ENCODE measurements at regions not wholly inside any gene's neighbourhood (a gene's known extent, or its start where the extent isn't known, plus 50 kb on each side); places are given as distances from the start of the nearest gene placed in this dataset.
"Not testable (repeated sequence)": the region's sequence is repeated elsewhere in the genome, so short reads cannot be mapped to it uniquely, and the experiment has no call there.

- DNase-seq = no peak
Observed at GRCh38 chr3:43236008-43236407, 50.3 kb upstream of the SNRK start.

GRCh38 chr3:43233062-43233461 lies 53.3 kb upstream of the SNRK start:
- DNase-seq = no peak

GRCh38 chr3:43231276-43232000 lies 54.9 kb upstream of the SNRK start:
- no peak for DNase-seq

DNA sequence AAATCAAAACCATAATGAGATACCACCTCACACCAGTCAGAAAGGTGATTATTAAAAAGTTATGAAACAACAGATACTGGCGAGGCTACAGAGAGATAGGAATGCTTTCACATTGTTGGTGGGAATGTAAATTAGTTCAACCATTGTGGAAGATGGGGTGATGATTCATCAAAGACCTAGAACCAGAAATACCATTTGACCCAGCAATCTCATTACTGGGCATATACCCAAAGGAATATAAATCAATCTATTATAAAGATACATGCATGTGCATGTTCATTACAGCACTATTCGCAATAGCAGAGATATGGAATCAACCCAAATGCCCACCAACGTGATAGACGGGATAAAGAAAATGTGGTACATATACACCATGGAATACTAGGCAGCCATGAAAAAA lies 56.5 kb upstream of the SNRK start:
- not testable (repeated sequence) for DNase-seq

DNA sequence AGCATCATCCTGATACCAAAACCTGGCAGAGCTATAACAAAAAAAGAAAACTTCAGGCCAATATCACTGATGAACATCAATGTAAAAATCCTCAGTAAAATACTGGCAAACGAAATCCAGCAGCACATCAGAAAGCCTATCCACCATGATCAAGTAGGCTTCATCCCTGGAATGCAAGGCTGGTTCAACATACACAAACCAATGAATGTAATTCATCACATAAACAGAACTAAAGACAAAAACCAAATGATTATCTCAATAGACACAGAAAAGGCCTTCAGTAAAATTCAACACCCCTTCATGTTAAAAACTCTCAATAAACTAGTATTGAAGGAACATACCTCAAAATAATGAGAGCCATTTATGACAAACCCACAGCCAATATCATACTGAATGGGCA lies 58.7 kb upstream of the SNRK start:
- DNase-seq = not testable (repeated sequence)

DNA sequence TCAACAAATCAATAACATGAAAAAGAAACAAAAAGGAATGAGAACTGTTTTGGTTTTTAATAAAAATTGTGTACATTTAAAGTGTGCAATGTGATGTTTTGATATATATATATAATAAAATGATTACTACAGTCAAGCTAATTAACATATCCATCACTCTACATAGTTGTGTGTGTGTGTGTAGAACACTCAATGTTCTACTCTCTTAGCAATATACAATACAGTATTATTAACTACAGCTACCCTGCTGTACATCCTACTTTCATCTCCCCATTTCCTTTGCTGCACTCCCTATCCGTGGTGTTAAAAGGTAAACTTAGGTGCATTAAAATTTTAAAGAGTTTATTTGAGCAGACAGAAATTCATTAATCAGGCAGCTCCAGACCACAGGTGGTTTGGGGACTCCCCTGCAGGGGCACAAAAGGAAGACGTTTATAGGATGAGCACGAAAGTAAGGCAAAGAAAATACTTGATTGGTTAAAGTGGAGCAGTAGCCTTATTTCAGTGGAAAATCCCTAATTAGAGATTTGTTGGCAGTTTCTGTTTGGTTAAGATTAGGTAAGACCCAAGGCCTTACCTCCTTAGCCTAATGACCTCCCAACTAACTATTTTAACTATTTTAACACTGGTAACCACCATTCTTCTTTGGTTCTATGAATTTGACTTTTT lies 61.8 kb upstream of the SNRK start:
- DNase-seq = no peak

- no peak for DNase-seq
Observed at GRCh38 chr3:43223670-43224364, 62.5 kb upstream of the SNRK start.

DNA sequence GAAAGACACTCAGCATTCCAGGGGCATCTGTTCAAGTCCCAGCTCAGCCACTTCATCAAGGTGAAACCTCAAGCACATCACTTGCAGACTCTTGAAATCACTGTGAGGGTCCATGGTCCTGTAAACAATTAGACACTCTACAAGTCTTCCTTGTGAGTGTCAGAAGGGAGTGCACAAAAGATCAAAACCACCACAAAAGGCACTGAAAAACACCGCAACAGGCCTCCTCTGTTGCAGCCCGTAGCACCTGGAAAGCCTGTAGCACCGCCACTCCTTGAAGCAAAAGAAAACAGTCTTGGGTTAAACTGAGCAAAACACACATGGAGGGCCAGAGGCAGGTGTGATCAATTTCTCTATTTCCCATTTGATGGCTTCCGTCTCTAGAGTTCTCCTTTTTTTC lies 63.8 kb upstream of the SNRK start:
- no peak for DNase-seq

DNA sequence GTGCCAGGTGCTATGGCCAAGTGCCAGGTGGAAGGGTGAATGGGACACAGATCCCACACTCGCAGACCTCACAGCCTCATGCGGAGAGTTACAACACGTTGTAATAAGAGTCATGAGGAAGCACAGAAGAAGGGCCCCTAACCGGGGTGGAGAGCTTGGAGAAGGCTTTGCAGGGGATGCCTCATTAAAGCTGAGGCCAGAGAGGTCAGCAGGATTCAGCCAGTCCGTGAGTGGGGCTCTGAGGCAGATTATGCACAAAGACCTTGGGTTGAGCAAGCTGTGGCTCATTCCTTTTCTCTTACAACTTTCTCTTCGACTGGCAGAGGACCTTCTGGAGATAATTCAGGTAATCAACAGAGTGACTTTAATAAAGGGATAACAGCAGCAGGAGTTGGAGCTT lies 65.3 kb upstream of the SNRK start:
- no peak for DNase-seq

DNA sequence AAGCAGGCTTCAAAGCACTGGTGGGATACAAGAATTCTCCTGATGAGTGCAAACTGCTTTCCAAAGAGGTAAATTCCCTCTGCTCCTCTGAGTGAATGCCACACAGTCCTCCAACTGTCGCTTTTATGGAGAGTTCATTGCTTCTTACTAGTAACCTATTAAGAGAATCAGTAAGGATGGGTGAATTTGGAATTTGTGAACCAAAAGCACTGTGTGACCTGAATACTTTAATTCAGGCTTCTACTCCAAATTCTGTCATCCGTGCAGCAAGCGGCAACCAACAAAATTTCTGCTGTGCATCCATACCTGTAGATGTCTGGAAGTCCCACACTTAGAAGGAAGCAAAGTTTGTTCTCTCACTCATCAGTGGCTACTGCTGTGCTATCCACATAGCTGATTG lies 66.7 kb upstream of the SNRK start:
- DNase-seq = no peak

GRCh38 chr3:43218921-43219320 lies 67.4 kb upstream of the SNRK start:
- DNase-seq = no peak

- DNase-seq = no peak
Observed at GRCh38 chr3:43218156-43218555, 68.2 kb upstream of the SNRK start.

- DNase-seq = no peak
Observed at GRCh38 chr3:43217633-43218032, 68.7 kb upstream of the SNRK start.

GRCh38 chr3:43217206-43217605 lies 69.1 kb upstream of the SNRK start:
- DNase-seq = no peak

DNA sequence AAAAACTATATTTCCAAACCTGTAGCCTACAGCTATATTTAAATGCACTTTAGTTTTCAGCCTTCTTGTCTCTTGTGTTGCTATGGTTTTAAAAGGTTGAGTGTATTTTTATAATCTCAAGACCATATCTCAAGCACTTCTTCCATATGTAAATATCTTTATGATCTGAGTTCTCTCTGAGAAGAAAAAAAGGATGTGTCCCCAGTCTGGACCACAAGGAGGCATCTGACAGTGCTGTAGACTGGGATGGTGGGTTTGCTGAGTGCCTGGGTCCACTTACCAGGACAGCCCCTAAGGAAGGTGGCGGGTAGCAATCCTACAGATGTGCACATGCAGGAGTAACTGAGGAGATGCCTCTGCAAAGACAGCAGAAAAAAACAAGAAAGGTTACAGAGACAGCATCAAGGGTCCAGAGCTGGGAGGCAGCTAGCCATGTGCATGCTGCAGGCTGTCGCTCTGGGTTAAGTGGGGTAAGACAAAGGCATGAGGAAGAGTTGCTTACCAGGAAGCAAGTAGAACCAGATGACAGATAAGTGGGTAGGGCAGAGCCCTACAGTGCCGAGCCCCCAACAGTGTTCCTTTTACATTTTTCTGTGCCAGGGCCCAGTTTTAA lies 70.6 kb upstream of the SNRK start:
- no peak for DNase-seq

DNA sequence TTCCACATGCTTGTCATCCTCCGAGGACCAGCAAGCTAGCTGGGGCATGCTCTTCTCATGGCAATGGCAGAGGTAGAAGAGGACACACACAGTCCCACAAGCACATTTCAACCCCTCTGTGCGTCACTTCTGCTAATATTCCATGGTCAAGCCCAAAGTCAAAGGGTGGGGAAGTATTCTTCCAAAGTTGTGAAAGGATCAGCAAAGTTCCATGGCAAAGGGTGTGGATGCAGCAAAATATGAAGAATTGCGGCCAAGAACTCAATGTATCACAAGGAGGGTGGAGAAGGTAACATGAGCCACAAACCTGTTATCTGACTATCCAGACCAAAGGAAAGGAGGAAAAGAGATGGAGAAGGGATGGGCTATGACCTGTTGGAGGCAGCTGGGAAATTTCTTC lies 71.2 kb upstream of the SNRK start:
- DNase-seq = no peak

GRCh38 chr3:43214616-43215015 lies 71.7 kb upstream of the SNRK start:
- no peak for DNase-seq

- DNase-seq = no peak
Observed at GRCh38 chr3:43213631-43214030, 72.7 kb upstream of the SNRK start.

DNA sequence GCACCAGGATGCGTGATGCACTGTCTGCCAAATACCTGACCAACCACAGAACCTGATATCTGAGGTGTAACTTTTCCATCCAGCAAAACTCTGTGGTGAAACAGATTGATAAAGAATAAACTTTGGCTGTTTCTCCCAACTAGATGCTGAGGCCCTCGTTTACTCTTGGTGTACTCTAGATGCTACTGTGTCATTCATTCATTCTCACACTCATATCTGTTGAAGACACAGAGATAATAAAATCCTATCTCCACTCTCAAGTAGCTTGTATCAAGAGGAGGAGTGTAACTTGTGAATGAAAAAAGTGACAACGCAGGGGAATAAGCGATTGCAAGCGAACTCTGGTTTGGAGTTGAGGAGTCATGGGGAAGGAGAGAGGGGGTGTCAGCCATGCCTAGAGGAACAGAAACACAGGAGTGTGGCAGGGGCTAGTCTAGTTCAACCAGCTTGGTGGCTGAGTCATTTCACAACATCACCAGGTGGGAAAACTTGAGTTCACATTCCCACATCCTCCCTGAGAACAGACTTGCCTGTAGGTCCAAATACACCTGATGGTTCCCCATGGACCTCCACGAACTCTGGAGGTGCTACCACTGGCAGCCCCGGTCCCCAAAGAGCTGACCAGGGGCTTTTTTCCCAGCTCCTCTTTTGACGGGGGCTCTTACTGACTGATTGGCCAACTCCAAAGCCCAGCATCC lies 73.3 kb upstream of the SNRK start:
- DNase-seq = no peak

DNA sequence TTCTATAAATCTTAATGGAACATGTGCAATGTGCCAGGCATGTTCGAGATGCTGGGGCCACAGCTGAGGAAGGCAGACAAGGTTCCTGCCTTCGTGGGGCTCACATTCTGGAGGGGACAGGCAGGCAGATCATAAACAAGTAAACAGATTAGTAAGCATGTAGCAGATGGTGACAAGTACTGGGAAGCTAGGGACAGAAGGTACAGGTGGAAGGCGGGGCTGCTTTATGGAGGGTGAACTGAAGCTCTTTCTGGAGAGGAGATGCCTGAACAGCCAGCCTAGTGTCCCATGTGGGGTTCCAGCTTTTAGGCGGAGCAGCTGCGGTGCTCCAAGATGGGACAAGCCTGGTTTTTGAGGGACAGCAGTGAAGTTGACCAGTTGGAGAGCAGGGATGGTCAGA lies 74.7 kb upstream of the SNRK start:
- no peak for DNase-seq

Data from nucleus accumbens (tissue), 56 donors.